Upper lobe of left lung (tissue), 4 donors: ENCODE measurements at regions not wholly inside any gene's neighbourhood (a gene's known extent, or its start where the extent isn't known, plus 50 kb on each side); places are given as distances from the start of the nearest gene placed in this dataset.

Source experiments
- EP300 ChIP-seq, 4 donors: sonication (generic); formaldehyde crosslinking; IDR thresholded peaks; one replicate each; pipeline ENCODE4 v1.5.1; 2017; ENCODE audit warnings: antibody characterized with exemption in 4 of 4, control low read depth in 2 of 4
- POLR2A ChIP-seq, 4 donors: fragments of 450-650 bp; IDR thresholded peaks; one replicate each; pipeline ENCODE4 v1.5.1; 2016 to 2017; ENCODE audit warnings: antibody characterized with exemption in 4 of 4, mild to moderate bottlenecking in 2 of 4
- POLR2AphosphoS5 ChIP-seq, 2 donors: sonication (generic); formaldehyde crosslinking; IDR thresholded peaks; one replicate each; pipeline ENCODE4 v1.5.1; 2017; ENCODE audit warnings: antibody characterized with exemption in 2 of 2
- TF ChIP-seq, protein P1 (sequence below), 6 experiments: fragments of 450-650 bp in 4 of 6; fragments of 200-600 bp in 2 of 6; sonication (generic) in 2 of 6; IDR thresholded peaks; one replicate each; pipeline ENCODE4 v1.5.1; 2016 to 2019; ENCODE audit warnings: antibody characterized with exemption in 6 of 6

DNA sequence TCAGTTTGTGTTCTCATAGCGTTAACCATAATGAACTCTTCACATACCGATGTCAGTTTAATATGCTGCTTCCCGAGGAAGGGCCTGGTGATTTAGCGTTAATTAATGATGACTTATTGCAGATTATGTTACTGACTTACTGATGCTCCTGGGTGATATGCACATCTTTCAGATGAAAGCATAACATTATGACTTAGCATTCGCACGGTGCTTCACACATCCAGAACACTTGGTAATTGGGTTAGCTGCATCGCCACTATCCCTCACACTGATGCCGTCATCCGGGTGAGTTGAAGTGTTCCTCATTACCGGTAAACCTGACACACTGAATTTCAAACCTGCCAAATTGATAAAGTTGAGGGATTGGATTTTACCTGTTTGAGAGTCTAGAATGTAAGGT is 239.0 kb upstream of the PODXL start:
- TF ChIP-seq, protein P1, sequence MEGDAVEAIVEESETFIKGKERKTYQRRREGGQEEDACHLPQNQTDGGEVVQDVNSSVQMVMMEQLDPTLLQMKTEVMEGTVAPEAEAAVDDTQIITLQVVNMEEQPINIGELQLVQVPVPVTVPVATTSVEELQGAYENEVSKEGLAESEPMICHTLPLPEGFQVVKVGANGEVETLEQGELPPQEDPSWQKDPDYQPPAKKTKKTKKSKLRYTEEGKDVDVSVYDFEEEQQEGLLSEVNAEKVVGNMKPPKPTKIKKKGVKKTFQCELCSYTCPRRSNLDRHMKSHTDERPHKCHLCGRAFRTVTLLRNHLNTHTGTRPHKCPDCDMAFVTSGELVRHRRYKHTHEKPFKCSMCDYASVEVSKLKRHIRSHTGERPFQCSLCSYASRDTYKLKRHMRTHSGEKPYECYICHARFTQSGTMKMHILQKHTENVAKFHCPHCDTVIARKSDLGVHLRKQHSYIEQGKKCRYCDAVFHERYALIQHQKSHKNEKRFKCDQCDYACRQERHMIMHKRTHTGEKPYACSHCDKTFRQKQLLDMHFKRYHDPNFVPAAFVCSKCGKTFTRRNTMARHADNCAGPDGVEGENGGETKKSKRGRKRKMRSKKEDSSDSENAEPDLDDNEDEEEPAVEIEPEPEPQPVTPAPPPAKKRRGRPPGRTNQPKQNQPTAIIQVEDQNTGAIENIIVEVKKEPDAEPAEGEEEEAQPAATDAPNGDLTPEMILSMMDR (IDR thresholded peaks at IDR 0.05) = no peak
- TF ChIP-seq POLR2A (IDR thresholded peaks at IDR 0.05) = no peak
- TF ChIP-seq POLR2AphosphoS5 (IDR thresholded peaks at IDR 0.05) = no peak
- no peak for TF ChIP-seq EP300 (IDR thresholded peaks at IDR 0.05)
